Chondrocyte (in vitro differentiated cells): ENCODE measurements at regions not wholly inside any gene's neighbourhood (a gene's known extent, or its start where the extent isn't known, plus 50 kb on each side); places are given as distances from the start of the nearest gene placed in this dataset.

Experiments
- DNase-seq: peaks from one replicate; pipeline ENCODE4 v3.0.0; 2021; ENCODE audit warnings: mixed read lengths, low spot score
- H3K27ac Mint-ChIP-seq: one replicate; pipeline ENCODE4 v1.8.0; 2021; ENCODE audit warnings: mild to moderate bottlenecking, moderate library complexity, mixed read lengths; ENCODE audit not compliant: unreplicated experiment
- H3K27me3 Mint-ChIP-seq: 2 replicates; pipeline ENCODE4 v1.8.0; 2021; ENCODE audit warnings: low read depth, mixed read lengths
- H3K36me3 Mint-ChIP-seq: 2 replicates; pipeline ENCODE4 v1.8.0; 2021; ENCODE audit warnings: low read depth, mixed read lengths
- H3K4me1 Mint-ChIP-seq: 2 replicates; pipeline ENCODE4 v1.8.0; 2021; ENCODE audit warnings: low read depth, mild to moderate bottlenecking, mixed read lengths
- H3K4me3 Mint-ChIP-seq: one replicate; pipeline ENCODE4 v1.8.0; 2021; ENCODE audit warnings: mild to moderate bottlenecking, moderate library complexity, mixed read lengths; ENCODE audit not compliant: unreplicated experiment
- H3K9me3 Mint-ChIP-seq: 2 replicates; pipeline ENCODE4 v1.8.0; 2021; ENCODE audit warnings: low read depth, mixed read lengths
- TF ChIP-seq, protein P1 (sequence below): fragments of 200-600 bp; sonication (generic); IDR thresholded peaks from 2 replicates; pipeline ENCODE4 v1.5.0; 2021; ENCODE audit warnings: antibody characterized with exemption, mild to moderate bottlenecking, moderate library complexity

DNA sequence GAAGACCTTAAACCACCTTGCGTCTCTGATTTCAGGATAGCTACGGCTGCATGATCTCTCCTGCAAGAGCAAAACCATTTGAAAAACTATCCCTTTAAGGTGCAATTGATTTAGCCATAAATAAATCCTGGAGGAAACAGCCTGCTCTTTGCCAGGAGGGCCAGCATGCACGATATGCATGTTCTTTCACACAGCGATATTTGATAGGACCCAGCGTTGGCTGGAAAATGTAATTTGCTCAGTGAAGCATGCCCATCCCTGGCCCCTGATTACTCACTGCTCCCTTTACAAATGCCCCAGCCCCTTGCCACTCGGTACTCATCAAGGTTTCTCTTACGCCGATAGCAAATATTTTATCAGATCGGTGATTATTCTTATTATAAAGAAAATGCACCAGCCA is 315.4 kb downstream of the CDH2 start:
- H3K36me3 Mint-ChIP-seq: no peaks in the 10 kb centered on the region
- H3K9me3 Mint-ChIP-seq: no peaks in the 10 kb centered on the region
- H3K27me3 Mint-ChIP-seq: no peaks in the 10 kb centered on the region
- H3K4me3 Mint-ChIP-seq: no peak overlapping the region
- H3K27ac Mint-ChIP-seq: no peak overlapping the region
- no peak for DNase-seq
- H3K4me1 Mint-ChIP-seq: peaks cover 7% of the 10 kb centered on the region
- TF ChIP-seq, protein P1, sequence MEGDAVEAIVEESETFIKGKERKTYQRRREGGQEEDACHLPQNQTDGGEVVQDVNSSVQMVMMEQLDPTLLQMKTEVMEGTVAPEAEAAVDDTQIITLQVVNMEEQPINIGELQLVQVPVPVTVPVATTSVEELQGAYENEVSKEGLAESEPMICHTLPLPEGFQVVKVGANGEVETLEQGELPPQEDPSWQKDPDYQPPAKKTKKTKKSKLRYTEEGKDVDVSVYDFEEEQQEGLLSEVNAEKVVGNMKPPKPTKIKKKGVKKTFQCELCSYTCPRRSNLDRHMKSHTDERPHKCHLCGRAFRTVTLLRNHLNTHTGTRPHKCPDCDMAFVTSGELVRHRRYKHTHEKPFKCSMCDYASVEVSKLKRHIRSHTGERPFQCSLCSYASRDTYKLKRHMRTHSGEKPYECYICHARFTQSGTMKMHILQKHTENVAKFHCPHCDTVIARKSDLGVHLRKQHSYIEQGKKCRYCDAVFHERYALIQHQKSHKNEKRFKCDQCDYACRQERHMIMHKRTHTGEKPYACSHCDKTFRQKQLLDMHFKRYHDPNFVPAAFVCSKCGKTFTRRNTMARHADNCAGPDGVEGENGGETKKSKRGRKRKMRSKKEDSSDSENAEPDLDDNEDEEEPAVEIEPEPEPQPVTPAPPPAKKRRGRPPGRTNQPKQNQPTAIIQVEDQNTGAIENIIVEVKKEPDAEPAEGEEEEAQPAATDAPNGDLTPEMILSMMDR: no peak

DNA sequence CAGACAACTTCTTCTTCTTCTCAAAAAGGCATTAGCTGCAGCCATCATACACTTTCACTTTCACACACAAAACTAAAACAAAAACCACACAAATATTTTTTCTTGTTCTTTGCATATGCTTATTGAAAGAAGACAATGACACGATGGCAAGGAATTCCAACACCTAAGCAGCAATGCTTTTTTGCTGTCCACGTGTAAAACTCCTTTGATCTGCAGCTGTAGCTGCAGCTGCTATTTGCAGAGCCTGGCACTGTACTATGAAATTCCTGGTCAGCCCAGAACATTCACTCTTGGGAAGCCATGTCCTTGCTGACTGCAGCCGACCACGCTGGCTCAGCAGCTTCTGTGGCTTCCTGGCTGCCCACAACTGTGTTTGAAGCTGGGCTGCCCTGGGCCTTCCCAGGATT is 316.2 kb downstream of the CDH2 start:
- no peak overlapping the region for H3K4me3 Mint-ChIP-seq
- H3K27me3 Mint-ChIP-seq: no peaks in the 10 kb centered on the region
- TF ChIP-seq, protein P1: no peak
- H3K27ac Mint-ChIP-seq: no peak overlapping the region
- DNase-seq: no peak
- no peaks in the 10 kb centered on the region for H3K9me3 Mint-ChIP-seq
- H3K4me1 Mint-ChIP-seq: peaks cover 7% of the 10 kb centered on the region
- no peaks in the 10 kb centered on the region for H3K36me3 Mint-ChIP-seq

DNA sequence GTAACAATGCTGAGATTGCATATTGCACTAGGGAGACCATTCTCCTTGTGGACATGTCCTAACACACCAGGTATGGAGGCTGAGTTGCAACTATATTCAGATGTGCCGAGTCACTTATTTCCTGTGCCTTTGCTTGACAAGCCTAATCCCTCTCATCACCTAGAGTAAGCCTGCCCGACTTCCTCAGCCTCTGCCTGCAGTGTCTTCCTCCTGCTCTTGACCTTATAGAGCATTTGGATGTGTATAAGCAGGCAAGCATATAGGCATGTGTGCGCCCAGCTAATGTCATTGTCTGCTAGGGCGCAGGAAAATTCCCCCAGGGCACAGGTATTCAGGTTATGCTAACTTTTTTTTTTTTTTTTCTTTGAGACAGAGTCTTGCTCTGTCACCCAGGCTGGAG is 316.9 kb downstream of the CDH2 start:
- Mint-ChIP-seq H3K27me3 (no peaks in the 10 kb centered on the region), H3K9me3 (no peaks in the 10 kb centered on the region), H3K36me3 (no peaks in the 10 kb centered on the region), H3K27ac (no peak overlapping the region), H3K4me1 (peaks cover 7% of the 10 kb centered on the region), H3K4me3 (no peak overlapping the region)
- TF ChIP-seq, protein P1: no peak
- no peak for DNase-seq

DNA sequence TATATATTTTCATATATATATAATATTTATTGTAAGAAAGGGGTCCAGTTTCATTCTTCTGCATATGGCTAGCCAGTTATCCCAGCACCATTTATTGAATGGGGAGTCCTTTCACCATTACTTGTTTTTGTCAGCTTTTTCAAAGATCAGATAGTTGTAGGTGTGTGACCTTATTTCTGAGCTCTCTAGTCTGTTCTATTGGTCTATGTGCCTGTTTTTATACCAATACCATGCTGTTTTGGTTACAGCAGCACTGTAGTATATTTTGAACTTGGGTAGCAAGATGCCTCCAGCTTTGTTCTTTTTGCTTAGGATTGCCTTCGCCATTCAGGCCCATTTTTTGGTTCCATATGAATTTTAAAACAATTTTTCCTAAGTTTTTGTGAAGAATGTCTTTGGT is 320.1 kb downstream of the CDH2 start:
- H3K4me1 Mint-ChIP-seq: peaks cover 7% of the 10 kb centered on the region
- no peaks in the 10 kb centered on the region for H3K36me3 Mint-ChIP-seq
- no peaks in the 10 kb centered on the region for H3K27me3 Mint-ChIP-seq
- peaks cover 14% of the 10 kb centered on the region for H3K9me3 Mint-ChIP-seq
- no peak overlapping the region for H3K27ac Mint-ChIP-seq
- TF ChIP-seq, protein P1: no peak
- no peak overlapping the region for H3K4me3 Mint-ChIP-seq
- no peak for DNase-seq

DNA sequence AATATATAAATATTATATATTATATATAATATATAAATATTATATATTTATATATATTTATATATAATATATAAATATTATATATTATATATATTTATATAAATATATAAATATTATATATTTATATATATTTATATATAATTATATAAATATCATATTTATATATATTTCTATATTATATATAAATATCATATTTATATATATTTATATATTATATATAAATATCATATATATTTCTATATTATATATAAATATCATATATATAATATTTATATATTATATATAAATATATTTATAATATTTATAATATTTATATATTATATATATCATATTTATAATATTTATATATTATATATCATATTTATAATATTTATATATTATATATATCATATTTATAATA is 321.4 kb downstream of the CDH2 start:
- no peak for DNase-seq
- no peaks in the 10 kb centered on the region for H3K36me3 Mint-ChIP-seq
- H3K27me3 Mint-ChIP-seq: no peaks in the 10 kb centered on the region
- TF ChIP-seq, protein P1: no peak
- no peak overlapping the region for H3K27ac Mint-ChIP-seq
- H3K4me1 Mint-ChIP-seq: peaks cover 1% of the 10 kb centered on the region
- H3K9me3 Mint-ChIP-seq: peaks cover 14% of the 10 kb centered on the region
- H3K4me3 Mint-ChIP-seq: no peak overlapping the region
